ENCODE measurements at regions not wholly inside any gene's neighbourhood (a gene's known extent, or its start where the extent isn't known, plus 50 kb on each side); places are given as distances from the start of the nearest gene placed in this dataset.

GRCh38 chr4:43886196-43886595 lies 562.4 kb downstream of the KCTD8 start:
- no peak for DNase-seq (ENCODE audit: low read depth)
- no peak for TF ChIP-seq CTCF (IDR thresholded peaks at IDR 0.05; ENCODE audit: low read depth, low read length, missing control alignments)
- no peak overlapping the region for H3K4me3 ChIP-seq (ENCODE audit: low read depth, low read length)
- in situ Hi-C loops (cut with HindIII; ENCODE audit: low sequenced_read_pairs) = no loop called here

- no peak for TF ChIP-seq CTCF (IDR thresholded peaks at IDR 0.05; ENCODE audit: low read depth, low read length, missing control alignments)
- H3K4me3 ChIP-seq (ENCODE audit: low read depth, low read length) = no peak overlapping the region
- in situ Hi-C loops (cut with HindIII; ENCODE audit: low sequenced_read_pairs) = no loop called here
- DNase-seq (ENCODE audit: low read depth) = no peak
These were observed 549.8 kb downstream of the KCTD8 start for GRCh38 chr4:43898836-43899235.

- no peak overlapping the region for H3K4me3 ChIP-seq (ENCODE audit: low read depth, low read length)
- in situ Hi-C loops (cut with HindIII; ENCODE audit: low sequenced_read_pairs) = no loop called here
- TF ChIP-seq CTCF (IDR thresholded peaks at IDR 0.05; ENCODE audit: low read depth, low read length, missing control alignments) = no peak
- no peak for DNase-seq (ENCODE audit: low read depth)
These were observed 545.2 kb downstream of the KCTD8 start for GRCh38 chr4:43903456-43903855.

- in situ Hi-C loops (cut with HindIII; ENCODE audit: low sequenced_read_pairs) = no loop called here
- H3K4me3 ChIP-seq (ENCODE audit: low read depth, low read length) = no peak overlapping the region
- DNase-seq (ENCODE audit: low read depth) = no peak
- no peak for TF ChIP-seq CTCF (IDR thresholded peaks at IDR 0.05; ENCODE audit: low read depth, low read length, missing control alignments)
These were observed 530.2 kb downstream of the KCTD8 start for GRCh38 chr4:43918377-43918776.

GRCh38 chr4:43932448-43932847 lies 516.2 kb downstream of the KCTD8 start:
- H3K4me3 ChIP-seq (ENCODE audit: low read depth, low read length) = no peak overlapping the region
- no peak for TF ChIP-seq CTCF (IDR thresholded peaks at IDR 0.05; ENCODE audit: low read depth, low read length, missing control alignments)
- in situ Hi-C loops (cut with HindIII; ENCODE audit: low sequenced_read_pairs) = no loop called here
- DNase-seq (ENCODE audit: low read depth) = no peak

- H3K4me3 ChIP-seq (ENCODE audit: low read depth, low read length) = no peak overlapping the region
- no peak for DNase-seq (ENCODE audit: low read depth)
- in situ Hi-C loops (cut with HindIII; ENCODE audit: low sequenced_read_pairs) = no loop called here
- TF ChIP-seq CTCF (IDR thresholded peaks at IDR 0.05; ENCODE audit: low read depth, low read length, missing control alignments) = no peak
These were observed 504.6 kb downstream of the KCTD8 start for GRCh38 chr4:43943998-43944397.

GRCh38 chr4:43959976-43960375 lies 488.6 kb downstream of the KCTD8 start:
- no peak for TF ChIP-seq CTCF (IDR thresholded peaks at IDR 0.05; ENCODE audit: low read depth, low read length, missing control alignments)
- in situ Hi-C loops (cut with HindIII; ENCODE audit: low sequenced_read_pairs) = no loop called here

More at GRCh38 chr4:43959976-43960375, 488.6 kb downstream of the KCTD8 start:
- no peak for DNase-seq (ENCODE audit: low read depth)
- H3K4me3 ChIP-seq (ENCODE audit: low read depth, low read length) = no peak overlapping the region
